ENCODE measurements at regions not wholly inside any gene's neighbourhood (a gene's known extent, or its start where the extent isn't known, plus 50 kb on each side); places are given as distances from the start of the nearest gene placed in this dataset.
A peak's percentile ranks its signal among the peaks of the same experiment; 100 is the strongest.

DNA sequence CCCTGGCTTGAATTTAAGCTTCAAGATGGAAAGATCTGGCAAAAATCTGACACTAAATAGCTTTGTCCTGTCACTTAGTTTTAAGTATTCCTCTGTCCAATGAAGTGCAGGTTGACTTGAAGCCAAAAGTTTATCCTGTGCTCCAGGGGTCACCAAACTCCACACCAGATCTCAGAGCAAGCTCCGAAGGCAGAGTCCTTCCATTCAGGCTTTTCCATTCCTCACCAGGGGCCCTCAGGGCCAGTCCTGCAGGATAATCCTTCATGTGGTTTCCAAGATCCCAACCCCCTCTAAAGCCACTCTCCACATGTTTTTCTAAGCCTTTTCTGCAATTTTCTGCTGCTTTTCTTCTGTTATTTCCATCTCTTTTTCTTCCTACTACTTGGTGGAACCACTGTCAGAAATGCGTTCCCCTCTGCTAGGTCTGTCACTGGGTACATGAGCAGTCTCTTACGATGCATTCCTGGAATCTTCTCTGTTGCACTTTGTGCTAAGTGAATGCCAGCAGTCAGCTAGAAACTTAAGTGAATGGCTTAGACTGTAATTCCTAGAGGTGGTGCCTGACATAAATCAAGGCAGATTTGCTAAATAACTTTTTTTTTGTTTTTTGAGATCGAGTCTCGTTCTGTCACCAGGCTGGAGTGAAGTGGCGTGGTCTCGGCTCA, 251.4 kb downstream of the MSRB3 start:
- Histone ChIP-seq H3K79me2 (no peaks in the 10 kb centered on the region), H3K4me1 (ENCODE audit: insufficient read depth) (peaks cover 31% of the 10 kb centered on the region), H2AFZ (no peak overlapping the region), H3K27me3 (no peaks in the 10 kb centered on the region), H3K27ac (no peak overlapping the region), H3K4me3 (no peak overlapping the region), H3K4me2 (no peak overlapping the region), H3K9me3 (ENCODE audit: low read depth) (no peaks in the 10 kb centered on the region), H4K20me1 (ENCODE audit: insufficient read depth, poor library complexity, severe bottlenecking) (no peaks in the 10 kb centered on the region), H3K36me3 (replicated peaks; ENCODE audit: insufficient read depth, low read depth) (no peaks in the 10 kb centered on the region), H3K9me2 (replicated peaks; ENCODE audit: insufficient read depth) (no peaks in the 10 kb centered on the region)
- WGBS (ENCODE audit: low lambda C conversion rate, missing lambda C conversion rate): 71% methylated on average over 7 of the region's 7 CpGs
- no peak for TF ChIP-seq EZH2phosphoT487 (IDR thresholded peaks at IDR 0.05; ENCODE audit: low read depth, severe bottlenecking, unreplicated experiment)
- no peak for TF ChIP-seq CTCF (IDR thresholded peaks at IDR 0.05; ENCODE audit: poor library complexity)
- no peak for TF ChIP-seq EZH2 (IDR thresholded peaks at IDR 0.05; ENCODE audit: borderline replicate concordance)
- DNase-seq (ENCODE audit: low spot score): no peak

- Histone ChIP-seq H3K27ac (peak overlapping the region; percentile 90), H3K4me2 (no peak overlapping the region), H3K4me1 (ENCODE audit: insufficient read depth) (peaks cover 36% of the 10 kb centered on the region), H3K36me3 (replicated peaks; ENCODE audit: insufficient read depth, low read depth) (no peaks in the 10 kb centered on the region), H2AFZ (no peak overlapping the region), H4K20me1 (ENCODE audit: insufficient read depth, poor library complexity, severe bottlenecking) (no peaks in the 10 kb centered on the region), H3K4me3 (no peak overlapping the region), H3K27me3 (no peaks in the 10 kb centered on the region), H3K9me3 (ENCODE audit: low read depth) (no peaks in the 10 kb centered on the region), H3K79me2 (no peaks in the 10 kb centered on the region), H3K9me2 (replicated peaks; ENCODE audit: insufficient read depth) (no peaks in the 10 kb centered on the region)
- 64% methylated on average over 2 of the region's 2 CpGs for WGBS (ENCODE audit: low lambda C conversion rate, missing lambda C conversion rate)
- no peak for DNase-seq (ENCODE audit: low spot score)
- TF ChIP-seq EZH2 (IDR thresholded peaks at IDR 0.05; ENCODE audit: borderline replicate concordance): no peak
- TF ChIP-seq EZH2phosphoT487 (IDR thresholded peaks at IDR 0.05; ENCODE audit: low read depth, severe bottlenecking, unreplicated experiment): no peak
- TF ChIP-seq CTCF (IDR thresholded peaks at IDR 0.05; ENCODE audit: poor library complexity): no peak
Observed at GRCh38 chr12:65532162-65532561, 253.7 kb downstream of the MSRB3 start.

DNA sequence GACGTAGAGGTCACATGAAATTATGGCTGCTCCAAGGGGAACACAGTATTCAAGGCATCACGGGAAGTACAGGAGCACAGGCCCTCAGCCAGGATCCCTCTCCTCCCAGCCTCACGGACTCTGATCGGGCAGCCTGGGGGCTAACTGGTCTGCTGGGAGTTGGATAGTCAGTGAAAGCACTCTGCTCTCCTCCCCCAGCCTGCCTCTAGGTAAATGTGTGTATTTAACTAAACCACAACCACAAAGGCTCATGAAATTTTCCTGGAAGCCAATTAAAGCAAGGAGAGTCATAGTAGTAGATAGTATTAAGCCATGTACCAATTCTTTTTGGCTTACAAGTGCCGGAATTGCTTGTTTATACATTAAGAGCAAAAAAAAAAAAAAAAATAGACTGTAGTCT, 254.3 kb downstream of the MSRB3 start:
- peak; percentile 39 for DNase-seq (ENCODE audit: low spot score)

More for the DNA sequence above, 254.3 kb downstream of the MSRB3 start:
- WGBS (ENCODE audit: low lambda C conversion rate, missing lambda C conversion rate): 42% methylated on average over 5 of the region's 5 CpGs
- Histone ChIP-seq H3K9me2 (replicated peaks; ENCODE audit: insufficient read depth) (no peaks in the 10 kb centered on the region), H3K9me3 (ENCODE audit: low read depth) (no peaks in the 10 kb centered on the region), H4K20me1 (ENCODE audit: insufficient read depth, poor library complexity, severe bottlenecking) (no peaks in the 10 kb centered on the region), H3K36me3 (replicated peaks; ENCODE audit: insufficient read depth, low read depth) (no peaks in the 10 kb centered on the region), H3K4me2 (peak overlapping the region; percentile 65), H3K27ac (peak overlapping the region; percentile 90), H3K79me2 (no peaks in the 10 kb centered on the region), H3K27me3 (no peaks in the 10 kb centered on the region), H3K4me3 (no peak overlapping the region), H2AFZ (peak overlapping the region; percentile 60), H3K4me1 (ENCODE audit: insufficient read depth) (peaks cover 36% of the 10 kb centered on the region)
- TF ChIP-seq EZH2 (IDR thresholded peaks at IDR 0.05; ENCODE audit: borderline replicate concordance) (no peak), CTCF (IDR thresholded peaks at IDR 0.05; ENCODE audit: poor library complexity) (no peak), EZH2phosphoT487 (IDR thresholded peaks at IDR 0.05; ENCODE audit: low read depth, severe bottlenecking, unreplicated experiment) (no peak)

Data from hepatocyte (in vitro differentiated cells).